Gastrocnemius medialis (tissue), 4 donors: ENCODE measurements at regions not wholly inside any gene's neighbourhood (a gene's known extent, or its start where the extent isn't known, plus 50 kb on each side); places are given as distances from the start of the nearest gene placed in this dataset.

ENCODE experiments used
- CTCF ChIP-seq, 5 experiments: fragments of 450-650 bp in 3 of 5; fragments of 200-600 bp in 2 of 5; sonication (generic) in 2 of 5; IDR thresholded peaks in 4 of 5; conservative IDR thresholded peaks in 1 of 5; 1 replicate in 4 of 5; 2 replicates in 1 of 5; pipeline ENCODE4 v1.5.1; 2016 to 2019; ENCODE audit warnings: antibody characterized with exemption in 5 of 5, mild to moderate bottlenecking in 3 of 5, moderate library complexity in 3 of 5
- POLR2A ChIP-seq, 2 donors: fragments of 450-650 bp; IDR thresholded peaks; one replicate each; pipeline ENCODE4 v1.6.1; 2017; ENCODE audit warnings: antibody characterized with exemption in 2 of 2, mild to moderate bottlenecking in 2 of 2, moderate library complexity in 2 of 2

- no peak for TF ChIP-seq POLR2A (IDR thresholded peaks at IDR 0.05)
- no peak for TF ChIP-seq CTCF (IDR thresholded peaks at IDR 0.05 in 4 of 5, conservative IDR thresholded peaks at IDR 0.05 in 1 of 5)
Observed at GRCh38 chr4:75207902-75208301, 275.0 kb downstream of the PARM1 start.
